Chondrocyte (in vitro differentiated cells): ENCODE measurements at regions not wholly inside any gene's neighbourhood (a gene's known extent, or its start where the extent isn't known, plus 50 kb on each side); places are given as distances from the start of the nearest gene placed in this dataset.

Experiments used
- DNase-seq: peaks from one replicate; pipeline ENCODE4 v3.0.0; 2021; ENCODE audit warnings: mixed read lengths, low spot score
- H3K27ac Mint-ChIP-seq: one replicate; pipeline ENCODE4 v1.8.0; 2021; ENCODE audit warnings: mild to moderate bottlenecking, moderate library complexity, mixed read lengths; ENCODE audit not compliant: unreplicated experiment
- H3K27me3 Mint-ChIP-seq: 2 replicates; pipeline ENCODE4 v1.8.0; 2021; ENCODE audit warnings: low read depth, mixed read lengths
- H3K36me3 Mint-ChIP-seq: 2 replicates; pipeline ENCODE4 v1.8.0; 2021; ENCODE audit warnings: low read depth, mixed read lengths
- H3K4me1 Mint-ChIP-seq: 2 replicates; pipeline ENCODE4 v1.8.0; 2021; ENCODE audit warnings: low read depth, mild to moderate bottlenecking, mixed read lengths
- H3K4me3 Mint-ChIP-seq: one replicate; pipeline ENCODE4 v1.8.0; 2021; ENCODE audit warnings: mild to moderate bottlenecking, moderate library complexity, mixed read lengths; ENCODE audit not compliant: unreplicated experiment
- H3K9me3 Mint-ChIP-seq: 2 replicates; pipeline ENCODE4 v1.8.0; 2021; ENCODE audit warnings: low read depth, mixed read lengths
- TF ChIP-seq, protein P1 (sequence below): fragments of 200-600 bp; sonication (generic); IDR thresholded peaks from 2 replicates; pipeline ENCODE4 v1.5.0; 2021; ENCODE audit warnings: antibody characterized with exemption, mild to moderate bottlenecking, moderate library complexity

DNA sequence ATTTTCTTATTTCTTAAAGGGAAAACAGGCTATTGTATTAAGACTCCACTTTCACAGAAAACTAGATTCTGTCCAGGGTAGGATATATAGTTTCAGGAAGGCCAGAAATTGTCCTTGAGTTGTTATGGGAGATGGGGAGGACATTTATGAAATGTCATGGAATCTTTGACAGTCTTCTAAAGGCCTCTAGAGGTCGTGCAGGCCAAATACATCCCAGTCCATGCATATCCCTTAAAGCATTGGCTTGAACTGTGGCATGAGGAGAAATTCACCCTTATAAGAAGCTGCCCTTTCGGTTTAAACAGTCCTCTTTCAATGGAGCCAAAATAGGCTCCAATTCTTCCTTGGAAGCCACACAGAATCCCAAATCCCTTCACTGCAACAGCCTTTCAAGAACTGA is 183.6 kb upstream of the NOCT start:
- H3K4me3 Mint-ChIP-seq, result no peak overlapping the region
- H3K4me1 Mint-ChIP-seq, result peaks cover 18% of the 10 kb centered on the region
- H3K27ac Mint-ChIP-seq, result no peak overlapping the region
- H3K9me3 Mint-ChIP-seq, result no peaks in the 10 kb centered on the region
- TF ChIP-seq, protein P1, sequence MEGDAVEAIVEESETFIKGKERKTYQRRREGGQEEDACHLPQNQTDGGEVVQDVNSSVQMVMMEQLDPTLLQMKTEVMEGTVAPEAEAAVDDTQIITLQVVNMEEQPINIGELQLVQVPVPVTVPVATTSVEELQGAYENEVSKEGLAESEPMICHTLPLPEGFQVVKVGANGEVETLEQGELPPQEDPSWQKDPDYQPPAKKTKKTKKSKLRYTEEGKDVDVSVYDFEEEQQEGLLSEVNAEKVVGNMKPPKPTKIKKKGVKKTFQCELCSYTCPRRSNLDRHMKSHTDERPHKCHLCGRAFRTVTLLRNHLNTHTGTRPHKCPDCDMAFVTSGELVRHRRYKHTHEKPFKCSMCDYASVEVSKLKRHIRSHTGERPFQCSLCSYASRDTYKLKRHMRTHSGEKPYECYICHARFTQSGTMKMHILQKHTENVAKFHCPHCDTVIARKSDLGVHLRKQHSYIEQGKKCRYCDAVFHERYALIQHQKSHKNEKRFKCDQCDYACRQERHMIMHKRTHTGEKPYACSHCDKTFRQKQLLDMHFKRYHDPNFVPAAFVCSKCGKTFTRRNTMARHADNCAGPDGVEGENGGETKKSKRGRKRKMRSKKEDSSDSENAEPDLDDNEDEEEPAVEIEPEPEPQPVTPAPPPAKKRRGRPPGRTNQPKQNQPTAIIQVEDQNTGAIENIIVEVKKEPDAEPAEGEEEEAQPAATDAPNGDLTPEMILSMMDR, result no peak
- DNase-seq, result no peak
- no peaks in the 10 kb centered on the region for H3K27me3 Mint-ChIP-seq
- H3K36me3 Mint-ChIP-seq, result no peaks in the 10 kb centered on the region

DNA sequence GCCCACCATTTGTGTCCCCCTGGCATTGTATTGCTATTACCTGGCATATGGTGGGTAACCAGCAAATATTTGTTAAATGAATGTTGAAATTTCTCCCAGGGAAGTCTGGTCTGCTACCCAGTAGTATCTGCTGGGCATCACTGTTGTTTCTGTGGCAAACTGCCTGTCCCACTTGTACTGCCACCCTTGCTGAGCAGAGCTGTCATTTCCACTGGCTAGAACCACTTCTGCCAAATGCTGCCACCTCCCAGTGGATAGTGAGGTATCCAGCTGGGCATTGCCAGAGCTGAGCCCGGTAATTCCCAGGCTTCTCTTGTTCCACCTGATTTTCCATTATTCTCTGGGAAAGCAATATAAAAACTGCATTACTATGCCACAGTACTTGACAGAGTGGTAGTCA is 186.7 kb upstream of the NOCT start:
- no peaks in the 10 kb centered on the region for H3K9me3 Mint-ChIP-seq
- no peak overlapping the region for H3K4me3 Mint-ChIP-seq
- peaks cover 11% of the 10 kb centered on the region for H3K4me1 Mint-ChIP-seq
- no peaks in the 10 kb centered on the region for H3K36me3 Mint-ChIP-seq
- H3K27ac Mint-ChIP-seq, result no peak overlapping the region
- TF ChIP-seq, protein P1, result no peak
- no peaks in the 10 kb centered on the region for H3K27me3 Mint-ChIP-seq
- no peak for DNase-seq

DNA sequence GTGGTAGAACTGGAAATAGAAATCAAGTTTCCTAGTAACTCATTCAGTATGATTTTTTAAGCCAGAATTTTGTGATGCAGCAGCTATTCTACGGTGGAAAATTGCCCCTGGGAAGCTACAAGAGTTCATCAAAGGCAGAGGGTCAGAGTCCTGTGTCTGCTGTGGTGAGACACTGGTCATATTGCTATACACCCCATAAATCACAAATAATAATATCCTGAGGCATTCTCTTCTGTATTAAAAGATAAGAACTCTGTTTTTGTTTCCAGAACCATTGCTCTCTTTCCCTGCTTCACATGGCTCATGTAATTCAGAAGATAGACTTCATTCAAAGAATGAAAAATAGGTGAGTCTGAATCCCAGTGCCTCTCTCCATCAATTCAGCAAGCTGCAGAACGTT is 188.8 kb upstream of the NOCT start:
- H3K36me3 Mint-ChIP-seq, result no peaks in the 10 kb centered on the region
- H3K9me3 Mint-ChIP-seq, result no peaks in the 10 kb centered on the region
- TF ChIP-seq, protein P1, result no peak
- no peak overlapping the region for H3K4me3 Mint-ChIP-seq
- H3K27ac Mint-ChIP-seq, result no peak overlapping the region
- no peaks in the 10 kb centered on the region for H3K4me1 Mint-ChIP-seq
- no peak for DNase-seq
- no peaks in the 10 kb centered on the region for H3K27me3 Mint-ChIP-seq

DNA sequence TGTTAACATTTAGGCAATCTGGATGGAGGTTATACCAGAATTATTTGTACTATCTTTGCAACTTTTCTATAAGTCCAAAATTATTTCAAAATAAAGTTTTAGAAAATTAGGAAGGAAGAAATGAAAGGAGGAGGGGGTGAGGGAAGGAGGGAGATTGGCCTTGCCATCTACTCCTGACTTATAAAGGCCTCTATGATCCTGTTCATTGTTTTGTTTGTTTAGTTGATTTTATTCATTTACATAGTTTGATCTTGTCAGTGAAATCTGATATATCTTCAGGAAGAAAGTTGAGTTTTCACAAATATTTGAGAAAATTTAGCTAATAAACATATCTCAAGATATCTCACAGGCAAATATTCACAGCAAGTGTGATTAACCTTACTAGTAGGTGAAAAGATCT is 189.3 kb upstream of the NOCT start:
- Mint-ChIP-seq H3K36me3 (no peaks in the 10 kb centered on the region), H3K4me1 (no peaks in the 10 kb centered on the region), H3K27ac (no peak overlapping the region), H3K9me3 (no peaks in the 10 kb centered on the region), H3K4me3 (no peak overlapping the region), H3K27me3 (no peaks in the 10 kb centered on the region)
- TF ChIP-seq, protein P1, result no peak
- no peak for DNase-seq

DNA sequence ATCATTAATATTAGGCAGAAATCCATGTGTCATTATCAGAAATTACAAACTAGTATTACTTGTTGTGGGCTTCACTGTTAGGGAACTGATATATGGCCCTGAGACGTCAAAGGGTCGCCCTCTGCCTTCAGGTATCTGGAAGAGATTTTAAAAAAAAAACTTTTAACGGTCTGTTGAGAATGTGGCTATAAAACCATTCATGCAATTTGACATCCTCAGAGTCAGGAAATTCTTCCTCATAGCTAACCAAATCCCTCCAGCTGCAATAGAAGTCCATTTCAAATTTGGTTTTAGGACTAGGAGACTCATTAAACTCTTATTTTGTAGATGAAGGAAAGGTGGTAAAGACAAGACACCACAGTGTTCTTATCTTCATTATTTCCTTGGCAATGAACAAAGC is 194.2 kb upstream of the NOCT start:
- TF ChIP-seq, protein P1, result no peak
- Mint-ChIP-seq H3K4me1 (no peaks in the 10 kb centered on the region), H3K9me3 (peaks cover 5% of the 10 kb centered on the region), H3K36me3 (no peaks in the 10 kb centered on the region), H3K27ac (no peak overlapping the region), H3K4me3 (no peak overlapping the region), H3K27me3 (no peaks in the 10 kb centered on the region)
- no peak for DNase-seq
